KMS-11 (cell line): ENCODE measurements at regions not wholly inside any gene's neighbourhood (a gene's known extent, or its start where the extent isn't known, plus 50 kb on each side); places are given as distances from the start of the nearest gene placed in this dataset.

Source experiments
- H2AFZ ChIP-seq: fragments of 200-600 bp; sonication (generic); 2 replicates; pipeline ENCODE4 v1.6.1; 2016; ENCODE audit warnings: antibody characterized with exemption, mixed run types, low read depth
- H3K27ac ChIP-seq: fragments of 200-600 bp; sonication (generic); 2 replicates; pipeline ENCODE4 v1.6.1; 2016; ENCODE audit warnings: mild to moderate bottlenecking, mixed run types
- H3K27me3 ChIP-seq: fragments of 200-600 bp; sonication (generic); 2 replicates; pipeline ENCODE4 v1.6.1; 2017; ENCODE audit warnings: mild to moderate bottlenecking, low read depth, mixed run types, moderate library complexity; ENCODE audit not compliant: insufficient read depth
- H3K36me3 ChIP-seq: fragments of 200-600 bp; sonication (generic); 2 replicates; pipeline ENCODE4 v1.6.1; 2017; ENCODE audit warnings: mild to moderate bottlenecking, mixed run types; ENCODE audit not compliant: insufficient read depth
- H3K4me1 ChIP-seq: fragments of 200-600 bp; sonication (generic); 2 replicates; pipeline ENCODE4 v1.6.1; 2016; ENCODE audit warnings: mild to moderate bottlenecking, low read depth, mixed run types; ENCODE audit not compliant: poor library complexity, severe bottlenecking
- H3K4me2 ChIP-seq: fragments of 200-600 bp; sonication (generic); 2 replicates; pipeline ENCODE4 v1.7.0; 2016; ENCODE audit warnings: mild to moderate bottlenecking, mixed run types
- H3K4me3 ChIP-seq: fragments of 200-600 bp; sonication (generic); IDR thresholded peaks from 2 replicates; pipeline ENCODE4 v1.6.1; 2017; ENCODE audit warnings: low read depth, low read length, mixed read lengths; ENCODE audit not compliant: insufficient read depth
- H3K79me2 ChIP-seq: fragments of 200-600 bp; sonication (generic); 2 replicates; pipeline ENCODE4 v1.6.1; 2016; ENCODE audit warnings: low read depth, mixed run types; ENCODE audit not compliant: insufficient read depth
- H3K9ac ChIP-seq: fragments of 200-600 bp; sonication (generic); 2 replicates; pipeline ENCODE4 v1.6.1; 2016; ENCODE audit warnings: mild to moderate bottlenecking, mixed run types
- H4K20me1 ChIP-seq: fragments of 200-600 bp; sonication (generic); 2 replicates; pipeline ENCODE4 v1.6.1; 2016; ENCODE audit warnings: mild to moderate bottlenecking, mixed run types; ENCODE audit not compliant: insufficient read depth
- CTCF ChIP-seq: fragments of 200-600 bp; sonication (generic); conservative IDR thresholded peaks from 2 replicates; pipeline ENCODE4 v1.6.1; 2017; ENCODE audit warnings: low read depth, mild to moderate bottlenecking, antibody characterized with exemption, low read length, moderate library complexity, mixed read lengths

- no peak overlapping the region for H3K9ac ChIP-seq
Measured at GRCh38 chr4:24003496-24003895, 113.6 kb upstream of the PPARGC1A start.

GRCh38 chr4:24002330-24002966 lies 112.6 kb upstream of the PPARGC1A start:
- Histone ChIP-seq H3K27ac (no peak overlapping the region), H3K79me2 (no peaks in the 10 kb centered on the region), H3K36me3 (no peaks in the 10 kb centered on the region), H3K4me3 (no peak overlapping the region), H3K4me2 (no peak overlapping the region), H3K27me3 (no peaks in the 10 kb centered on the region), H3K4me1 (no peaks in the 10 kb centered on the region), H2AFZ (no peak overlapping the region), H4K20me1 (no peaks in the 10 kb centered on the region), H3K9ac (no peak overlapping the region)
- no peak for TF ChIP-seq CTCF

More at GRCh38 chr4:24003496-24003895, 113.6 kb upstream of the PPARGC1A start:
- Histone ChIP-seq H4K20me1 (no peaks in the 10 kb centered on the region), H3K4me2 (no peak overlapping the region), H3K79me2 (no peaks in the 10 kb centered on the region), H3K4me3 (no peak overlapping the region), H3K4me1 (no peaks in the 10 kb centered on the region), H3K36me3 (no peaks in the 10 kb centered on the region), H2AFZ (no peak overlapping the region), H3K27me3 (no peaks in the 10 kb centered on the region), H3K27ac (no peak overlapping the region)
- TF ChIP-seq CTCF: no peak

- Histone ChIP-seq H3K79me2 (no peaks in the 10 kb centered on the region), H3K9ac (no peak overlapping the region), H3K4me3 (no peak overlapping the region), H3K27ac (no peak overlapping the region), H3K36me3 (no peaks in the 10 kb centered on the region), H3K4me2 (no peak overlapping the region), H3K27me3 (no peaks in the 10 kb centered on the region), H3K4me1 (no peaks in the 10 kb centered on the region), H2AFZ (no peak overlapping the region), H4K20me1 (no peaks in the 10 kb centered on the region)
- TF ChIP-seq CTCF: no peak
Measured at GRCh38 chr4:24001486-24002329, 111.9 kb upstream of the PPARGC1A start.

- Histone ChIP-seq H4K20me1 (no peaks in the 10 kb centered on the region), H3K36me3 (no peaks in the 10 kb centered on the region)
- no peak for TF ChIP-seq CTCF
Measured at GRCh38 chr4:24000470-24000831, 110.6 kb upstream of the PPARGC1A start.

More at GRCh38 chr4:24000470-24000831, 110.6 kb upstream of the PPARGC1A start:
- Histone ChIP-seq H2AFZ (no peak overlapping the region), H3K4me1 (no peaks in the 10 kb centered on the region), H3K4me2 (no peak overlapping the region), H3K27me3 (no peaks in the 10 kb centered on the region), H3K9ac (no peak overlapping the region), H3K79me2 (no peaks in the 10 kb centered on the region), H3K27ac (no peak overlapping the region), H3K4me3 (no peak overlapping the region)
